Small intestine (tissue), 7 donors: ENCODE measurements at regions not wholly inside any gene's neighbourhood (a gene's known extent, or its start where the extent isn't known, plus 50 kb on each side); places are given as distances from the start of the nearest gene placed in this dataset.

Experiments
- DNase-seq, 2 donors: peaks; one replicate each; pipeline versions ENCODE4 v3.0.0 to v3.0.0-alpha.2; 2013
- FAIRE-seq: peaks from 2 replicates; lab custom pipeline; 2012; peaks lifted over from hg19 to GRCh38; lab: Jason Lieb, UNC
- H3K27ac ChIP-seq, 3 donors: one replicate each; pipeline ENCODE4 v1.5.1; 2013; ENCODE audit warnings: low read length in 2 of 3, mild to moderate bottlenecking in 2 of 3, control low read depth in 1 of 3, inconsistent platforms in 1 of 3, low read depth in 1 of 3, moderate library complexity in 1 of 3
- H3K27me3 ChIP-seq, 3 donors: one replicate each; pipeline ENCODE4 v1.6.1; 2013; ENCODE audit warnings: low read length in 3 of 3, inconsistent platforms in 1 of 3; ENCODE audit not compliant: control insufficient read depth in 3 of 3, insufficient read depth in 3 of 3
- H3K36me3 ChIP-seq, 3 donors: one replicate each; pipeline ENCODE4 v1.6.1; 2013; ENCODE audit warnings: low read length in 3 of 3, inconsistent platforms in 1 of 3, low read depth in 1 of 3, mild to moderate bottlenecking in 1 of 3, moderate library complexity in 1 of 3; ENCODE audit not compliant: control insufficient read depth in 3 of 3, insufficient read depth in 2 of 3
- H3K4me1 ChIP-seq, 3 donors: one replicate each; pipeline ENCODE4 v1.6.1; 2013; ENCODE audit warnings: low read length in 2 of 3, inconsistent platforms in 1 of 3, low read depth in 1 of 3, mild to moderate bottlenecking in 1 of 3, moderate library complexity in 1 of 3; ENCODE audit not compliant: control insufficient read depth in 3 of 3, insufficient read depth in 2 of 3
- H3K4me3 ChIP-seq, 3 donors: one replicate each; pipeline ENCODE4 v1.5.1; 2013; ENCODE audit warnings: low read length in 3 of 3, control low read depth in 1 of 3, inconsistent platforms in 1 of 3, low read depth in 1 of 3, mild to moderate bottlenecking in 1 of 3, moderate library complexity in 1 of 3
- H3K9me3 ChIP-seq, 2 donors: one replicate each; pipeline ENCODE4 v1.6.1; 2013; ENCODE audit warnings: low read depth in 1 of 2, low read length in 1 of 2; ENCODE audit not compliant: control insufficient read depth in 2 of 2, insufficient read depth in 1 of 2
- WGBS, 3 donors: extraction: QIAGEN DNeasy Blood & Tissue Kit; methylation state at CpG; one replicate each; pipeline ENCODE4 v1.1.7; 2013; 5-methylcytosine and 5-hydroxymethylcytosine counted together
- donor health status: healthy with polysubstance abuse.
- donor health status: control.
- donor health status: control.
- donor health status: Bipolar disorder and iron deficiency.
- donor health status: healthy.

- Histone ChIP-seq H3K4me1 (no peaks in the 10 kb centered on the region), H3K36me3 (no peaks in the 10 kb centered on the region), H3K27ac (no peak overlapping the region), H3K9me3 (no peaks in the 10 kb centered on the region), H3K27me3 (no peaks in the 10 kb centered on the region), H3K4me3 (no peak overlapping the region)
- FAIRE-seq (no peak), DNase-seq (no peak)
- 89 to 95% (median 95%) methylated on average over 11 to 13 of the region's 13 CpGs for WGBS, 3 donors
Measured at GRCh38 chr11:134532921-134533421, 120.9 kb upstream of the B3GAT1 start.

- WGBS, 3 donors: 88 to 91% (median 90%) methylated on average over 20 to 23 of the region's 23 CpGs
- Histone ChIP-seq H3K4me1 (no peaks in the 10 kb centered on the region), H3K27ac (no peak overlapping the region), H3K27me3 (no peaks in the 10 kb centered on the region), H3K36me3 (no peaks in the 10 kb centered on the region), H3K4me3 (no peak overlapping the region), H3K9me3 (no peaks in the 10 kb centered on the region)
- FAIRE-seq: no peak
- DNase-seq: no peak
Measured at GRCh38 chr11:134532131-134532920, 120.3 kb upstream of the B3GAT1 start.

- no peak overlapping the region for H3K27ac ChIP-seq
- DNase-seq (no peak), FAIRE-seq (no peak)
- no peak overlapping the region for H3K4me3 ChIP-seq
- no peaks in the 10 kb centered on the region for H3K4me1 ChIP-seq
- 81 to 91% (median 81%) methylated on average over 20 to 23 of the region's 23 CpGs for WGBS, 3 donors
- no peaks in the 10 kb centered on the region for H3K9me3 ChIP-seq
- no peaks in the 10 kb centered on the region for H3K27me3 ChIP-seq
- H3K36me3 ChIP-seq: no peaks in the 10 kb centered on the region
Measured at GRCh38 chr11:134531327-134532130, 119.5 kb upstream of the B3GAT1 start.

- H3K9me3 ChIP-seq: no peaks in the 10 kb centered on the region
- no peak for DNase-seq
- no peak for FAIRE-seq
- no peak overlapping the region for H3K27ac ChIP-seq
- no peaks in the 10 kb centered on the region for H3K27me3 ChIP-seq
- no peak overlapping the region for H3K4me3 ChIP-seq
- H3K36me3 ChIP-seq: no peaks in the 10 kb centered on the region
- H3K4me1 ChIP-seq: no peaks in the 10 kb centered on the region
- WGBS, 3 donors: 77 to 89% (median 84%) methylated on average over 13 to 14 of the region's 14 CpGs
Measured at GRCh38 chr11:134530636-134531326, 118.7 kb upstream of the B3GAT1 start.

- DNase-seq (no peak), FAIRE-seq (no peak)
- no peaks in the 10 kb centered on the region for H3K4me1 ChIP-seq
- WGBS, 3 donors: 78 to 85% (median 81%) methylated on average over 26 of the region's 26 CpGs
- no peak overlapping the region for H3K27ac ChIP-seq
- H3K27me3 ChIP-seq: no peaks in the 10 kb centered on the region
- H3K9me3 ChIP-seq: no peaks in the 10 kb centered on the region
- H3K4me3 ChIP-seq: no peak overlapping the region
- H3K36me3 ChIP-seq: no peaks in the 10 kb centered on the region
Measured at GRCh38 chr11:134529212-134530096, 117.4 kb upstream of the B3GAT1 start.

- no peak for FAIRE-seq
- WGBS, 3 donors: 92 to 94% (median 93%) methylated on average over 8 of the region's 8 CpGs
Measured at GRCh38 chr11:134528453-134528852, 116.4 kb upstream of the B3GAT1 start.

GRCh38 chr11:134527382-134528243 is 115.6 kb upstream of the B3GAT1 start:
- no peak for FAIRE-seq

More at GRCh38 chr11:134528453-134528852, 116.4 kb upstream of the B3GAT1 start:
- no peak overlapping the region for H3K4me3 ChIP-seq
- no peaks in the 10 kb centered on the region for H3K36me3 ChIP-seq
- no peak overlapping the region for H3K27ac ChIP-seq
- no peaks in the 10 kb centered on the region for H3K4me1 ChIP-seq
- H3K27me3 ChIP-seq: no peaks in the 10 kb centered on the region
- no peak for DNase-seq
- no peaks in the 10 kb centered on the region for H3K9me3 ChIP-seq

More at GRCh38 chr11:134527382-134528243, 115.6 kb upstream of the B3GAT1 start:
- WGBS, 3 donors: 79 to 88% (median 79%) methylated on average over 19 of the region's 19 CpGs
- Histone ChIP-seq H3K27ac (no peak overlapping the region), H3K27me3 (no peaks in the 10 kb centered on the region), H3K36me3 (no peaks in the 10 kb centered on the region), H3K4me3 (no peak overlapping the region), H3K9me3 (no peaks in the 10 kb centered on the region), H3K4me1 (no peaks in the 10 kb centered on the region)
- DNase-seq: no peak
